ENCODE measurements at regions not wholly inside any gene's neighbourhood (a gene's known extent, or its start where the extent isn't known, plus 50 kb on each side); places are given as distances from the start of the nearest gene placed in this dataset.

- DNase-seq: no peak
Observed at GRCh38 chr14:89658977-89659670, 242.1 kb upstream of the FOXN3 start.

- DNase-seq: no peak
Observed at GRCh38 chr14:89657014-89657413, 240.0 kb upstream of the FOXN3 start.

- no peak for DNase-seq
Observed at GRCh38 chr14:89654998-89655397, 238.0 kb upstream of the FOXN3 start.

GRCh38 chr14:89652352-89652751 lies 235.3 kb upstream of the FOXN3 start:
- no peak for DNase-seq

GRCh38 chr14:89651805-89652204 lies 234.8 kb upstream of the FOXN3 start:
- no peak for DNase-seq

- DNase-seq: no peak
Observed at GRCh38 chr14:89650077-89650978, 233.3 kb upstream of the FOXN3 start.

GRCh38 chr14:89649451-89650075 lies 232.5 kb upstream of the FOXN3 start:
- no peak for DNase-seq

- DNase-seq: no peak
Observed at GRCh38 chr14:89648924-89649323, 231.9 kb upstream of the FOXN3 start.

- DNase-seq: no peak
Observed at GRCh38 chr14:89648510-89648909, 231.5 kb upstream of the FOXN3 start.

- no peak for DNase-seq
Observed at GRCh38 chr14:89646971-89647370, 229.9 kb upstream of the FOXN3 start.

GRCh38 chr14:89644641-89645040 lies 227.6 kb upstream of the FOXN3 start:
- no peak for DNase-seq

- DNase-seq: no peak
Observed at GRCh38 chr14:89641495-89642175, 224.6 kb upstream of the FOXN3 start.

- DNase-seq: no peak
Observed at GRCh38 chr14:89640141-89640540, 223.1 kb upstream of the FOXN3 start.

GRCh38 chr14:89639687-89640086 lies 222.7 kb upstream of the FOXN3 start:
- DNase-seq: no peak

GRCh38 chr14:89638891-89639290 lies 221.9 kb upstream of the FOXN3 start:
- DNase-seq: no peak

GRCh38 chr14:89637581-89637980 lies 220.5 kb upstream of the FOXN3 start:
- no peak for DNase-seq

GRCh38 chr14:89635615-89636014 lies 218.6 kb upstream of the FOXN3 start:
- DNase-seq: no peak

GRCh38 chr14:89634037-89634436 lies 217.0 kb upstream of the FOXN3 start:
- DNase-seq: no peak

GRCh38 chr14:89630101-89630829 lies 213.2 kb upstream of the FOXN3 start:
- DNase-seq: no peak

GRCh38 chr14:89629383-89629782 lies 212.3 kb upstream of the FOXN3 start:
- DNase-seq: no peak

- DNase-seq: no peak
Observed at GRCh38 chr14:89628521-89628920, 211.5 kb upstream of the FOXN3 start.

- no peak for DNase-seq
Observed at GRCh38 chr14:89626233-89626806, 209.3 kb upstream of the FOXN3 start.
